Vagina (tissue), 2 donors: ENCODE measurements at regions not wholly inside any gene's neighbourhood (a gene's known extent, or its start where the extent isn't known, plus 50 kb on each side); places are given as distances from the start of the nearest gene placed in this dataset.
A peak's percentile ranks its signal among the peaks of the same experiment; 100 is the strongest.

Experiments used
- CTCF ChIP-seq, 3 experiments: fragments of 450-650 bp in 2 of 3; fragments of 200-600 bp in 1 of 3; sonication (generic) in 1 of 3; IDR thresholded peaks; one replicate each; pipeline ENCODE4 v1.5.1; 2017 to 2019; ENCODE audit warnings: antibody characterized with exemption in 3 of 3, mild to moderate bottlenecking in 2 of 3, moderate library complexity in 2 of 3
- POLR2A ChIP-seq, 2 donors: fragments of 450-650 bp; IDR thresholded peaks; one replicate each; pipeline ENCODE4 v1.6.1; 2017; ENCODE audit warnings: antibody characterized with exemption in 2 of 2, mild to moderate bottlenecking in 2 of 2, moderate library complexity in 2 of 2
- POLR2AphosphoS5 ChIP-seq, 2 donors: sonication (generic); formaldehyde crosslinking; IDR thresholded peaks; one replicate each; pipeline ENCODE4 v1.9.0; 2017; ENCODE audit warnings: antibody characterized with exemption in 2 of 2, mild to moderate bottlenecking in 2 of 2, low read depth in 1 of 2; ENCODE audit not compliant: insufficient read depth in 1 of 2

GRCh38 chr12:124398578-124399227, 103.8 kb downstream of the RFLNA start:
- no peak for TF ChIP-seq CTCF (IDR thresholded peaks at IDR 0.05)
- no peak for TF ChIP-seq POLR2A (IDR thresholded peaks at IDR 0.05)
- peak in 1 of 2 donors; percentile 26 for TF ChIP-seq POLR2AphosphoS5 (IDR thresholded peaks at IDR 0.05; ENCODE audit: insufficient read depth in 1 of 2, low read depth in 1 of 2)
